ENCODE measurements at regions not wholly inside any gene's neighbourhood (a gene's known extent, or its start where the extent isn't known, plus 50 kb on each side); places are given as distances from the start of the nearest gene placed in this dataset.

DNA sequence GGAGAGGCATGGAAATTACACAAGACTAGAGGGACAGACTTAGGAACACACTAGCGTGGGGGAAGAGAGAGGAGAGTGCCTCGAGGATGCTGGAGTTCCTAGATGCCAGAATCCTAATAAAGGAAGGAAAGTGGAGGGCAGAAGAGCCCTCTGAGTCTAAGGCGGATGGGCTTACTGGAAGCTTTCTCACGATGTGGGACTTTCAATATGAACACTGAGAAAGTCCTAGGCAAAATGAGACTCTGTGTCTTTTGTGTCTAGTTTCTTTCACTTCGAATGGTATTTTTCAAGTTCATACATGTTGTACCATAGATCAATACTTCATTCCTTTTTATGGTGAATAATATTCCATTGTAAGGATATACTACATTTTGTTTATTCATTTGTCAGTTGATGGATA is 239.4 kb downstream of the NSG2 start:
- no peak for ATAC-seq
- POLR2A ChIA-PET = no interaction called here
- no peaks in the 10 kb centered on the region for H3K36me3 ChIP-seq (ENCODE audit: control insufficient read depth in 1 of 2, insufficient read depth in 2 of 2, low read length in 2 of 2)

More for the DNA sequence above, 239.4 kb downstream of the NSG2 start:
- no peaks in the 10 kb centered on the region for H3K9me2 ChIP-seq (ENCODE audit: insufficient read depth)
- no peaks in the 10 kb centered on the region for H3K79me2 ChIP-seq (ENCODE audit: insufficient read depth, low read length)
- no peak overlapping the region for H3K9ac ChIP-seq (ENCODE audit: low read length)
- no peaks in the 10 kb centered on the region for H3K9me3 ChIP-seq (ENCODE audit: control insufficient read depth in 1 of 2, insufficient read depth in 1 of 2, low read depth in 1 of 2, low read length in 2 of 2)
- H3K27ac ChIP-seq (ENCODE audit: low read depth, low read length) = no peak overlapping the region
- ChIA-PET RAD21 (ENCODE audit: low non-redundant PET in 1 of 2, low total read pairs in 2 of 2, uncharacterized antibody in 2 of 2, unreplicated experiment in 2 of 2) (interaction anchor here in 1 of 2 experiments (0.8 kb wide), 1 partner anchor 27 kb away, joined by 3 read pairs; no protein-coding TSS in a partner anchor), CTCF (no interaction called here)
- intact Hi-C loops (cut with micrococcal nuclease) = no loop called here
- no peaks in the 10 kb centered on the region for H4K20me1 ChIP-seq (ENCODE audit: insufficient read depth)
- H3K4me3 ChIP-seq (replicated peaks in 1 of 2; ENCODE audit: low read depth in 1 of 2, low read length in 2 of 2) = no peak overlapping the region
- H3K4me2 ChIP-seq (ENCODE audit: low read length) = no peak overlapping the region
- H2AFZ ChIP-seq (ENCODE audit: low read depth, low read length, poor library complexity, severe bottlenecking) = no peak overlapping the region
- no peak for DNase-seq (ENCODE audit: low read depth, low spot score)
- H3K4me1 ChIP-seq (ENCODE audit: control insufficient read depth in 1 of 2, insufficient read depth in 2 of 2, low read length in 2 of 2) = no peaks in the 10 kb centered on the region
- H3K27me3 ChIP-seq (ENCODE audit: insufficient read depth, low read length) = peaks cover 62% of the 10 kb centered on the region
- no TSS peak for BruUV-seq (replicated peaks)
- TF ChIP-seq RAD21 (IDR thresholded peaks at IDR 0.05; ENCODE audit: low read depth) (no peak), SRF (IDR thresholded peaks at IDR 0.05; ENCODE audit: low read depth) (no peak), CBX3 (IDR thresholded peaks at IDR 0.05; ENCODE audit: low read depth) (no peak), TCF7L2 (IDR thresholded peaks at IDR 0.05; ENCODE audit: borderline replicate concordance, extremely low read depth, insufficient read depth, insufficient read length) (no peak), EGR1 (IDR thresholded peaks at IDR 0.05; ENCODE audit: low read depth) (no peak), SP1 (IDR thresholded peaks at IDR 0.05; ENCODE audit: low read depth) (no peak)
- TF ChIP-seq, protein P1, sequence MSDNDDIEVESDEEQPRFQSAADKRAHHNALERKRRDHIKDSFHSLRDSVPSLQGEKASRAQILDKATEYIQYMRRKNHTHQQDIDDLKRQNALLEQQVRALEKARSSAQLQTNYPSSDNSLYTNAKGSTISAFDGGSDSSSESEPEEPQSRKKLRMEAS (IDR thresholded peaks at IDR 0.05) = no peak
- TF ChIP-seq, protein P2, sequence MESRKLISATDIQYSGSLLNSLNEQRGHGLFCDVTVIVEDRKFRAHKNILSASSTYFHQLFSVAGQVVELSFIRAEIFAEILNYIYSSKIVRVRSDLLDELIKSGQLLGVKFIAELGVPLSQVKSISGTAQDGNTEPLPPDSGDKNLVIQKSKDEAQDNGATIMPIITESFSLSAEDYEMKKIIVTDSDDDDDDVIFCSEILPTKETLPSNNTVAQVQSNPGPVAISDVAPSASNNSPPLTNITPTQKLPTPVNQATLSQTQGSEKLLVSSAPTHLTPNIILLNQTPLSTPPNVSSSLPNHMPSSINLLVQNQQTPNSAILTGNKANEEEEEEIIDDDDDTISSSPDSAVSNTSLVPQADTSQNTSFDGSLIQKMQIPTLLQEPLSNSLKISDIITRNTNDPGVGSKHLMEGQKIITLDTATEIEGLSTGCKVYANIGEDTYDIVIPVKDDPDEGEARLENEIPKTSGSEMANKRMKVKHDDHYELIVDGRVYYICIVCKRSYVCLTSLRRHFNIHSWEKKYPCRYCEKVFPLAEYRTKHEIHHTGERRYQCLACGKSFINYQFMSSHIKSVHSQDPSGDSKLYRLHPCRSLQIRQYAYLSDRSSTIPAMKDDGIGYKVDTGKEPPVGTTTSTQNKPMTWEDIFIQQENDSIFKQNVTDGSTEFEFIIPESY (IDR thresholded peaks at IDR 0.05; ENCODE audit: extremely low read depth, insufficient replicate concordance, low read length) = no peak
- TF ChIP-seq, protein P3, sequence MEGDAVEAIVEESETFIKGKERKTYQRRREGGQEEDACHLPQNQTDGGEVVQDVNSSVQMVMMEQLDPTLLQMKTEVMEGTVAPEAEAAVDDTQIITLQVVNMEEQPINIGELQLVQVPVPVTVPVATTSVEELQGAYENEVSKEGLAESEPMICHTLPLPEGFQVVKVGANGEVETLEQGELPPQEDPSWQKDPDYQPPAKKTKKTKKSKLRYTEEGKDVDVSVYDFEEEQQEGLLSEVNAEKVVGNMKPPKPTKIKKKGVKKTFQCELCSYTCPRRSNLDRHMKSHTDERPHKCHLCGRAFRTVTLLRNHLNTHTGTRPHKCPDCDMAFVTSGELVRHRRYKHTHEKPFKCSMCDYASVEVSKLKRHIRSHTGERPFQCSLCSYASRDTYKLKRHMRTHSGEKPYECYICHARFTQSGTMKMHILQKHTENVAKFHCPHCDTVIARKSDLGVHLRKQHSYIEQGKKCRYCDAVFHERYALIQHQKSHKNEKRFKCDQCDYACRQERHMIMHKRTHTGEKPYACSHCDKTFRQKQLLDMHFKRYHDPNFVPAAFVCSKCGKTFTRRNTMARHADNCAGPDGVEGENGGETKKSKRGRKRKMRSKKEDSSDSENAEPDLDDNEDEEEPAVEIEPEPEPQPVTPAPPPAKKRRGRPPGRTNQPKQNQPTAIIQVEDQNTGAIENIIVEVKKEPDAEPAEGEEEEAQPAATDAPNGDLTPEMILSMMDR (IDR thresholded peaks at IDR 0.05 in 2 of 3, conservative IDR thresholded peaks at IDR 0.05 in 1 of 3; ENCODE audit: borderline replicate concordance in 1 of 3, insufficient read depth in 1 of 3, low read depth in 2 of 3, low read length in 2 of 3) = no peak

All from HCT116 (cell line).